ENCODE measurements at regions not wholly inside any gene's neighbourhood (a gene's known extent, or its start where the extent isn't known, plus 50 kb on each side); places are given as distances from the start of the nearest gene placed in this dataset.

GRCh38 chr12:78697817-78698415 lies 166.7 kb upstream of the SYT1 start:
- DNase-seq (ENCODE audit: low read depth), result no peak

DNA sequence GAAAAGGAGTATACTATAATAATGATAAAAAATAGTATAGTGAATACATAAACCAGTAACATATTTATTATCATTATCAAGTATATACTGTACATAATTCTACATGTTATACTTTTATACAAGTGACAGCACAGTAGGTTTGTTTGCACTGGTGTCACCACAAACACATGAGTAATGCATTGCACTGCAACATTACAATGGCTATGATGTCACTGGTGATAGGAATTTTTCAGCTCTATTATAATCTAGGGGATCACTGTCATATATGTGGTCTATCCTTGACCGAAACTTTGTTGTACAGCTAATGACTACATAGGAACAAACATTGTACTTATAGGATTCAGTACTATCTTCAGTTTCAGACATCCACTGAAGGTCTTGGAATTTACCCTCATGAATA lies 165.8 kb upstream of the SYT1 start:
- DNase-seq (ENCODE audit: low read depth), result no peak

DNA sequence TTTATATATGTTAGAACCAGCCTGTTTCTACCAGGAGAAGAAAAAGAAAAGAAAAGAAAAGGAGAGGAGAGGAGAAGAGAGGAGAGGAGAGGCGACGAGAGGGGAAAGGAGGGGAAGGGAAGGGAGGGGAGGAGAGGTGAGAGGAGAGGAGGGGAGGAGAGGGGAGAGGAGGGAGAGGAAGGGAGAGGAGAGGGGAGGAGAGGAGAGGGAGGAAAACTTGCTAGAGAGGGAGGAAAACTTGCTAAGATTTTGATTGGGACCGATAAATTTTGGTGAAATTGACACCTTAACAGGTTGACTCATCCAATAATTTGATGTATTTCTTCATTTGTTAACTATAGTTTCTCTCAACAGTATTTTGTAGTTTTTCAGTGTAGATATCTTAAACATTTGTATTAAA lies 164.0 kb upstream of the SYT1 start:
- no peak for DNase-seq (ENCODE audit: low read depth)

DNA sequence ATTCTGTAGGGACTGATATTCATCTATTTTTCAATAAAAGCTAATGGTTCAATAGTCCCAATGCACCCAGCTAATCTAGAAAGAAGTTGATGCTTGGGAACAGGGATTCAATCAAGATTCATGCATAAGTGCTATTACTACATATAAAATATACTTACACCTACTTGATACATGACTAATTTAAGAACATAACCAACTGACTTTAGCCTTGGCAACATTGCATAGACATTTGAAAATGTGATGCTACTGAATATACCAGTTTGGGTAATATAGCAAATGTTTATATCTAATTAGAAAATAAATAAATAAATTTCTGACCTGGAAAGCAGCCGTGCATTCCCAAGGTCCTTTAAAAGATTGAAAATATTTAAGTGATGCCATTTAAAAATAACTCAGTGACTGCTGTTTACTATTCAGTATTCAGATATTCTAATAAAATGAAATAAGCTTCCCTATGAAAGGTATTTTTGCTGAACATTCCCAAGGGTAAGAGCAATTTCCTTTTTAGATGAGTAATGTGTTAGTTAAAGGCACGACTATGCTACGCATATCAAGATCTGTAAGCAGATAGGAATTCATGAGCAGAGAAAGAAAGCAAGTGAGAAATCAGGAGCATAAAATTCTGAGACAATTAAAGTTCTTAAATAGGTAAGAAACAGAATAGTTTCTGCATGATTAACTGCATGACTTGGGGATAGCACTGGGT lies 160.6 kb upstream of the SYT1 start:
- DNase-seq (ENCODE audit: low read depth), result no peak

- DNase-seq (ENCODE audit: low read depth), result no peak
Observed at GRCh38 chr12:78711954-78712353, 152.6 kb upstream of the SYT1 start.

GRCh38 chr12:78712834-78713481 lies 151.6 kb upstream of the SYT1 start:
- no peak for DNase-seq (ENCODE audit: low read depth)

DNA sequence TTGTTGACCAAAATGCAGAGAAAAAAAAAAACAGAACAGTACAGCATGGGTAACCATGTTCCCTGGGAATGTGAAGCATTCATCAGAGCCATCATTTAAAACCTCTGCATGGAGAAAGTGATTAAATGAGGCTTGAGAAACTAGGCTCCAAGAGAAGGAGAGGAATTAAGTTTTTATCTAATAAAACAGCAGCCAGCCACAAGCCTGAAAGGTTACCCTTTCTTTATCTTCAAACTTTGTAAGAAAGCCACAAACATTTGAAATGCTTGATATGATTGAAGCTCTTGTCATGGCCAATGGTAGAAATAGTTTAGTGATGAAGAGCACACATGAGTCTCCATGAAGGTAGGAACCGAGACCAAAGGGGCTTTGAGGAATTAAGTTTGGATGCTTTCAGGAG lies 144.9 kb upstream of the SYT1 start:
- no peak for DNase-seq (ENCODE audit: low read depth)

DNA sequence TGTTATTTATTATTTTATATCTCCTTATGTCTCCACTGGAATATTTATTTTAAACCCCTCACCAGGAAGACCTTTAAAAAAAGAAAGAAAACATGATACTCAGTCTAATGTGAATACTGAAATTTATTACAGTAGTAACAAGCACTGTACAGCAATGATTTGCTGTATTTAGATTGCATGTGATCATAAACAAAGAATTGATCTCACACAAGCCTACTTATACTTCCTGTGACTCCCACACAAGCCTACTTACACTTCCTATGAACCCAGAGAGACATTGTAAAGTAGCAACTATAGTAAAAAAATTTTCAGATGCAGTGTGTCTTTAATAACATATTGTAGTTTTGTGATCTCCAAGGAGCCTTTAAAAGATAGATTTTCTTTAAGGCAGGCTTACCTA lies 142.7 kb upstream of the SYT1 start:
- DNase-seq (ENCODE audit: low read depth), result no peak

GRCh38 chr12:78725033-78725432 lies 139.5 kb upstream of the SYT1 start:
- DNase-seq (ENCODE audit: low read depth), result no peak

GRCh38 chr12:78725951-78726580 lies 138.5 kb upstream of the SYT1 start:
- DNase-seq (ENCODE audit: low read depth), result no peak

DNA sequence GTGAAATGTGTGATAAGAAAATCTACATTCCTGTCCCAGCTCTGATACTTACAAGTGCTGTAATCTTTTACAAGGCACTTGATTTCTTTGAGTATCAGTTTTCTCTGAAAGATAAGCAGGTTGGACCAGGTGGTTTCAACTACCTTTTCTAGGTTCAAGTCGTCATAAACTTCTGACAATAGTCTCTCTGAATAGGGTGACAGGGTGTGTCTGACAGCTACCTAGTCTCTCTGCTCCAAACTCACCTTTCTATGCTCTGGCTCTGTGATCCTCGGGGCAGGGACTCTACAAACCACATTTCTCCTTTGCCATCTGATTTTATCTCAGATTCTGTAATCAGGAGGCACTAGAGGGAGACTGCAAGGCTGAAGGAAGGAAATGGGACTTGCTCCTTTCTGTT lies 137.7 kb upstream of the SYT1 start:
- no peak for DNase-seq (ENCODE audit: low read depth)

- DNase-seq (ENCODE audit: low read depth), result no peak
Observed at GRCh38 chr12:78732481-78732880, 132.1 kb upstream of the SYT1 start.

GRCh38 chr12:78739653-78740052 lies 124.9 kb upstream of the SYT1 start:
- DNase-seq (ENCODE audit: low read depth), result no peak

DNA sequence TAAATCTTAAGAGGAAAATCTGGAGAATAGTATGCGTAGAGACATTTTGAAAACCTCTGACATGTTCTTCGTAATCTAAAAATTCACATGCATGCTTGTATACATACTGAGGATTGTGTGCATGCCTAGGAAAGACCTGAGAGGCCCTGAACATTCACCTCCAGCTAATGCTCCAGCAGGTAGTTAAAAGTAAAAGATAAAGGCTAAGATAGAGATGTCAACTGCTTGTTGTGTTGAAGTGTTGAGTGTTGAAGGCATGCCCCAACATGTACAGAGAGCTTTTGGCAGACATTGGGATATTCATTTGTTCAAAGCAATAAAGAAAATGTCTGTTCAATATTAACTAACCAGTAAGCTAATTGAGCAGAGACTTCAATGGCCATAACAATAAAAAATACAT lies 118.6 kb upstream of the SYT1 start:
- no peak for DNase-seq (ENCODE audit: low read depth)

GRCh38 chr12:78753058-78753457 lies 111.5 kb upstream of the SYT1 start:
- DNase-seq (ENCODE audit: low read depth), result no peak

- DNase-seq (ENCODE audit: low read depth), result no peak
Observed at GRCh38 chr12:78756936-78757335, 107.6 kb upstream of the SYT1 start.

- DNase-seq (ENCODE audit: low read depth), result no peak
Observed at GRCh38 chr12:78759367-78759766, 105.2 kb upstream of the SYT1 start.

- no peak for DNase-seq (ENCODE audit: low read depth)
Observed at GRCh38 chr12:78760906-78761305, 103.7 kb upstream of the SYT1 start.

GRCh38 chr12:78764913-78765312 lies 99.7 kb upstream of the SYT1 start:
- no peak for DNase-seq (ENCODE audit: low read depth)

DNA sequence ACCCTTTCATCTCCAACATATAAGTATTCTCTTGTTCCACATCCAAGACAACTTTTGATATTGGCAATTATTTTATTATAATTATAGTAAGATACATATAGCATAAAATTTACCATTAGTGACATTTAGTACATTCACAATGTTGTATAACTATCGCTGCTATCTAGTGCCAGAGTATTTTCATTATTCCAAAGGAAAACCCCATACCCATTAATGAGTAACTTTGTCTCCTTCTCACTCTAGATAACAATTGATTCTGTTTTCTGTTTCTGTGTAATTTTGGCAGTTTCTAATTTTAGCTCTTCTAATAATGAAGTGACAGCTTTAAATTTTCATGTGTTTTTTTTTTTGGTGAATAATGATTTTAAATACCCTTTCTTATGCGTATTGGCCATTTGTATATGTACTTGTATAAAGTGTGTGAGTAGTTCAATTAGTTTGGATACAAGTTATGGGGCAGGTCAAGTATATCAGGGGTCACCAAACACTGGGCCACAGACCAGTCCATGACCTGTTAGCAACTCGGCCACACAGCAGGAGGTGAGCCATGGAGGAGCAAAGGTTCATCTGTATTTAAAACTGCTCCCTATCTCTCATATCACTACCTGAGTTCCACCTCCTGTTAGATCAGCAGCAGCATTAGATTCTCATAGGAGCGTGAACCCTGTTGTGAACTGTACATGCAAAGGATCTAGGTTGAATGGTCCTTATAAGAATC lies 97.2 kb upstream of the SYT1 start:
- no peak for DNase-seq (ENCODE audit: low read depth)

DNA sequence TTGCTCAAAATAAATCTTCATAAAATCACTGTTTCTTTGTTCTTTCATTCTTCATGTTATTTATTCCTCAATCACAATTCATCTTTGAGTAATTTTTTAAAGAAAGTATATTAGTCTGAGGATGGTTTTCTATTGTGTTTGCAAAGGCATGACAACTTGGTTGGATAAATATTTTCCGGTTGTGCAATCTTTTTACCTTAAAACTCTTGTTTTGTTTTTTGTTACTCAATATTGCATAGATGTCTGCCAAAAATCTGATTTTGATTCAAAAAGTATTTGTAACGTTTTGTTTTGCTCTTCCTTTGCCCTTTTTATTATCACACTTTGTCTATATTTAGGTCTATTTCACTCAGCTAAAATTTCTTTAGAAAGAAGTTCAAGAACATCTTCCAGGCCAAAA lies 86.2 kb upstream of the SYT1 start:
- no peak for DNase-seq (ENCODE audit: low read depth)

- DNase-seq (ENCODE audit: low read depth), result no peak
Observed at GRCh38 chr12:78787576-78787975, 77.0 kb upstream of the SYT1 start.
